GM06990 (cell line): ENCODE measurements at regions not wholly inside any gene's neighbourhood (a gene's known extent, or its start where the extent isn't known, plus 50 kb on each side); places are given as distances from the start of the nearest gene placed in this dataset.

Experiments used
- DNase-seq: peaks from one replicate; pipeline ENCODE4 v3.0.0-alpha.2; 2011; ENCODE audit not compliant: insufficient read length; ENCODE audit errors: extremely low read depth
- H3K27me3 ChIP-seq: replicated peaks from 2 replicates; pipeline ENCODE4 v1.6.0; 2011; ENCODE audit warnings: low read length; ENCODE audit not compliant: control insufficient read depth, insufficient read depth
- H3K36me3 ChIP-seq: 2 replicates; pipeline ENCODE4 v1.5.1; 2011; ENCODE audit warnings: low read length; ENCODE audit not compliant: control insufficient read depth, insufficient read depth
- H3K4me3 ChIP-seq: replicated peaks from 2 replicates; pipeline ENCODE4 v1.5.1; 2011; ENCODE audit warnings: low read depth, mild to moderate bottlenecking, control low read depth, low read length
- TF ChIP-seq, protein P1 (sequence below): IDR thresholded peaks from 2 replicates; pipeline ENCODE4 v1.5.1; 2011; ENCODE audit warnings: low read length, control low read depth, mild to moderate bottlenecking, inconsistent platforms; ENCODE audit not compliant: insufficient read depth, poor library complexity, severe bottlenecking

- DNase-seq, result no peak
- Histone ChIP-seq H3K36me3 (no peaks in the 10 kb centered on the region), H3K27me3 (no peaks in the 10 kb centered on the region; the same call in 1 of the 2 replicates), H3K4me3 (no peak overlapping the region)
- TF ChIP-seq, protein P1, sequence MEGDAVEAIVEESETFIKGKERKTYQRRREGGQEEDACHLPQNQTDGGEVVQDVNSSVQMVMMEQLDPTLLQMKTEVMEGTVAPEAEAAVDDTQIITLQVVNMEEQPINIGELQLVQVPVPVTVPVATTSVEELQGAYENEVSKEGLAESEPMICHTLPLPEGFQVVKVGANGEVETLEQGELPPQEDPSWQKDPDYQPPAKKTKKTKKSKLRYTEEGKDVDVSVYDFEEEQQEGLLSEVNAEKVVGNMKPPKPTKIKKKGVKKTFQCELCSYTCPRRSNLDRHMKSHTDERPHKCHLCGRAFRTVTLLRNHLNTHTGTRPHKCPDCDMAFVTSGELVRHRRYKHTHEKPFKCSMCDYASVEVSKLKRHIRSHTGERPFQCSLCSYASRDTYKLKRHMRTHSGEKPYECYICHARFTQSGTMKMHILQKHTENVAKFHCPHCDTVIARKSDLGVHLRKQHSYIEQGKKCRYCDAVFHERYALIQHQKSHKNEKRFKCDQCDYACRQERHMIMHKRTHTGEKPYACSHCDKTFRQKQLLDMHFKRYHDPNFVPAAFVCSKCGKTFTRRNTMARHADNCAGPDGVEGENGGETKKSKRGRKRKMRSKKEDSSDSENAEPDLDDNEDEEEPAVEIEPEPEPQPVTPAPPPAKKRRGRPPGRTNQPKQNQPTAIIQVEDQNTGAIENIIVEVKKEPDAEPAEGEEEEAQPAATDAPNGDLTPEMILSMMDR, result peak; percentile 64
These were observed 620.6 kb downstream of the BCOR start for GRCh38 chrX:39477031-39477761.

GRCh38 chrX:39477762-39478120 lies 620.0 kb downstream of the BCOR start:
- TF ChIP-seq, protein P1, result no peak
- no peaks in the 10 kb centered on the region; the same call in 1 of the 2 replicates for H3K27me3 ChIP-seq
- H3K4me3 ChIP-seq, result no peak overlapping the region
- DNase-seq, result no peak
- H3K36me3 ChIP-seq, result no peaks in the 10 kb centered on the region

GRCh38 chrX:39479856-39480255 lies 617.9 kb downstream of the BCOR start:
- Histone ChIP-seq H3K36me3 (no peaks in the 10 kb centered on the region), H3K4me3 (no peak overlapping the region), H3K27me3 (no peaks in the 10 kb centered on the region; the same call in 1 of the 2 replicates)
- DNase-seq, result no peak
- TF ChIP-seq, protein P1, result no peak

DNA sequence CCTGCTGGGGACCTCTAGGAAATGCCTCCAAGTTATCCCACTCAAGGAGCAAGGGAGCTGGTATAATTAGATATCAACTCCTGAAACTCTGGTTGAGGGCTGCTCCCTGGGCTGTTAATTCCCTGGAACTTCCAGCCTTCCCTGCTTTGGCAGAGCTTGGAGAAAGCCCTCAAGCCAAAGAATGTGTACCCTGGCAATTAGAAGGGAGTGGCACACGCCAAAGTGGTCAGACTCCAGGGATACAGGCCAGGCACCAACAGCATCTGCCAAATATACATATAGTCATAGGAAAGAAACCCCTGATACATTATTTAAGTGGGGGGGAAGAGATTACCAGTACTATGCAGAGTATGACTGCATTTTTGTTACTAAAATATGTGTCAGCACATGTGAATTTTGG lies 616.8 kb downstream of the BCOR start:
- Histone ChIP-seq H3K27me3 (no peaks in the 10 kb centered on the region; the same call in 1 of the 2 replicates), H3K36me3 (no peaks in the 10 kb centered on the region), H3K4me3 (no peak overlapping the region)
- DNase-seq, result no peak
- TF ChIP-seq, protein P1, result no peak

DNA sequence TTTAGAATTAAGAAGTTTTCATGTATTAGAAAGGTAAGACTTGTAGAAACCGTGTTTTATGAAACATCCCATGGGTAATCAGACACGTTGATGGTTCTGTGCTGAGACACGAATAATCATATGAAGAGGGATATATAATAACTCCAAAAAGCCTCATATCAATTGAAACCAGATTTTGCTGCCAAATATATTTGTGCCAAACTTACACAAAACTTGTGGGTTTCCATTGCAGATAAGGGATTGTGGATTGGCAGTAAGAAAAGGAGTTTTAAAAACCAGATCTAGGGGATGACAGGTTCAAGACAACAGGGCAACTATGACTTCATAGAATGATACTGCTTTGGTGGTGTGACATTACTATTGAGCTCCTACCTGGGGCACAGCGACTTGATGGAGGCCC lies 616.1 kb downstream of the BCOR start:
- Histone ChIP-seq H3K4me3 (no peak overlapping the region), H3K36me3 (no peaks in the 10 kb centered on the region), H3K27me3 (no peaks in the 10 kb centered on the region; the same call in 1 of the 2 replicates)
- TF ChIP-seq, protein P1, result no peak
- DNase-seq, result no peak
